ENCODE measurements at regions not wholly inside any gene's neighbourhood (a gene's known extent, or its start where the extent isn't known, plus 50 kb on each side); places are given as distances from the start of the nearest gene placed in this dataset.

GRCh38 chr9:12352045-12352315 lies 341.2 kb upstream of the TYRP1 start:
- TF ChIP-seq CTCF (IDR thresholded peaks at IDR 0.05 in 4 of 5, conservative IDR thresholded peaks at IDR 0.05 in 1 of 5) (no peak), POLR2A (IDR thresholded peaks at IDR 0.05) (no peak)
